ENCODE measurements at regions not wholly inside any gene's neighbourhood (a gene's known extent, or its start where the extent isn't known, plus 50 kb on each side); places are given as distances from the start of the nearest gene placed in this dataset.
"Not testable (repeated sequence)": the region's sequence is repeated elsewhere in the genome, so short reads cannot be mapped to it uniquely, and the experiment has no call there.

GRCh38 chr3:99295836-99296235, 342.6 kb upstream of the COL8A1 start:
- in situ Hi-C loops (cut with HindIII; ENCODE audit: low sequenced_read_pairs) = no loop called here
- TF ChIP-seq CTCF (IDR thresholded peaks at IDR 0.05; ENCODE audit: low read depth, low read length) = no peak
- H3K4me3 ChIP-seq (ENCODE audit: low read depth, low read length) = no peak overlapping the region
- DNase-seq (ENCODE audit: low read depth, low spot score) = no peak

DNA sequence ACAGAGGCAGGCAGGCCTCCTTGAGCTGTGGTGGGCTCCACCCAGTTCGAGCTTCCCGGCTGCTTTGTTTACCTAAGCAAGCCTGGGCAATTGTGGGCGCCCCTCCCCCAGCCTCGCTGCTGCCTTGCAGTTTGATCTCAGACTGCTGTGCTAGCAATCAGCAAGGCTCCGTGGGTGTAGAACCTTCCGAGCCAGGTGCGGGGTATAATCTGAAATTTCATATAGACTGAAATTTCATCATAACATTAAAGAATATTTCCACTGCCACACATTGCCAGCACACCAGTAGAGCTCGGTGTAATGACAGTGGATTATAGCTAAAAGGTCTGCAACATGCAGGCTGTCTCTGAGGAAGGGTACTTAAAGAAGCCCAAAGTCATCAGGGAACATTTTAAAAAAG, 344.3 kb upstream of the COL8A1 start:
- H3K4me3 ChIP-seq (ENCODE audit: low read depth, low read length); DNase-seq (ENCODE audit: low read depth, low spot score); in situ Hi-C loops (cut with HindIII; ENCODE audit: low sequenced_read_pairs): not testable (repeated sequence)

DNA sequence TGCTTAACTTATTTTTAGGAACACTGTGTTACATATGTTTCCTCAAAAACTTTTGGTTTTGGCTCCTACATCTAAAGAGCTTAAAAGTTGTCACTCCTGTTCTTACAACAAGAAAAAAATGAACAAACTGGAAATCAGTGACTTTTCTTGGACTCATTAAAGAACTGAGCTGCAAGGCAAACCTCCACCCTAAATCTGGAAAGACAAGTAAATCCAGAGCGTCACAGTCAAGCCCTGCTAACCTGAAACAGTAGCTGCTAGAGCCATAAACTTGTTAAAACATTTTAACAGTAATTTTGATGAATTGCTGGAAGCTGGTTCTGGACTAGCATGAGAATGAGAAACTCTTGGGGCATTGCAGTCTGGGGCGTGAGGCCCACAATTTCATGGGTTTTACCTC, 350.5 kb upstream of the COL8A1 start:
- in situ Hi-C loops (cut with HindIII; ENCODE audit: low sequenced_read_pairs) = no loop called here
- DNase-seq (ENCODE audit: low read depth, low spot score) = no peak
- H3K4me3 ChIP-seq (ENCODE audit: low read depth, low read length) = no peak overlapping the region
- no peak for TF ChIP-seq CTCF (IDR thresholded peaks at IDR 0.05; ENCODE audit: low read depth, low read length)

DNA sequence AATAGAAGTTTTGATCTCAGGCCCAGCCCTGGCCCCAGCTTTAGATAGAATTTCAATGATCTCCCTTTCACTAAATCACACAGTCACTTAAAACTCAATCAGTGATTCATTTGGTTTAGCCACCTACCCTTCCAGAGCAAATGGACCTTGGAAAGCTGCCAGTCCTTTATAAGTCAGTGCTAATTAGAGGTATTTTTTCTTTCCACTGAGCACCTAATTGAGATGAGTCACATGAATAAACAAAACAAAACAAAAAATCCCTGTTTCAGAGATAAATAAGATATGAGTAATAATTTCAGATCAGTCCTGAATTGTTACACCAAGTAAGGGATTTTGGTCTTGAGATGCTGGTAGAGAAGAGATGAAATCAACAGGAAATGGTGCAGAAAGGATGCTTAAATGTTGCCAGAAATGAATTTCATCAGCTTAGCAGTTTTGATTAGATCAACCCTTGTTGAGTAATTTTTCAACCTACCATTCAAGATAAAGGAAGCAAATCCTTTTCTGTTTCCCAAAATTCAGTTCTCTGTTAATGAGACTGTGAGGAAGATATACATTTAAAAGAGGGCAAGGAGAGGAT, 352.0 kb upstream of the COL8A1 start:
- no peak for DNase-seq (ENCODE audit: low read depth, low spot score)
- in situ Hi-C loops (cut with HindIII; ENCODE audit: low sequenced_read_pairs) = no loop called here
- H3K4me3 ChIP-seq (ENCODE audit: low read depth, low read length) = no peak overlapping the region
- no peak for TF ChIP-seq CTCF (IDR thresholded peaks at IDR 0.05; ENCODE audit: low read depth, low read length)

DNA sequence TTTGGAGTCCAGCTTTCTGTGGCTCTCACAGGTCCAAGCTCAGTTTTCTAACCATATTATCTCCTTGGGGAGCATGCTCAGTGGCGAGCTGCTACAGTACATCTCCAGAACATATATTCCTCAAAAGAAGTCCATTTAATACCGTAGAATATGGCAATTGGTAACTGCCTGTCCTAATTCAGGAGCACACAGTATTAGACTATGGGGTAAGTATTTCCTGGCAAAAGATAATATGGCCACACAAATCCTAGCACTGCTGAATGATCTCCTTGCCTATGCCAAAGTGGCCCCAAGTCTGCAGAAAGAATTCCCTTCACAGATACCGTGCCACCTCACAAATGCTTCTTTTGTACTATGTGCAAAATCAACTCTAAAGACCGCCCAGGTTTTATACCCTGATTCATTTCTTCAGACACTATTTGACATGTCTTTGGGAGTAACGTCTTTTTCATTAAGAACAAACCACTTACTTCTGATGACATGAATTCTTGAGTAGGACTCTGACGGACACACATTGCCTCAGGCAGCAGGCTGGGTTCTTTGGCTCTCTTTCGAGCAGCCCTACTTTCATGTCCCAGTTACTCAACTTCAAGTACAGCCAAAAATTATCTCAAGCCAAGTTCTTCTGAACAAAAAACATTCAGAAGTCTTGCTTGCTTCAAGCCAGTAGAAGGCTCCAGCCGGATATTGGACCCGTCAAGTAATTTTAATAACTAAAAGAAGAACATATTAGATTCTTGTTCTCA, 368.3 kb upstream of the DCBLD2 start:
- no peak for DNase-seq (ENCODE audit: low read depth, low spot score)
- no peak for TF ChIP-seq CTCF (IDR thresholded peaks at IDR 0.05; ENCODE audit: low read depth, low read length)
- H3K4me3 ChIP-seq (ENCODE audit: low read depth, low read length) = no peak overlapping the region
- in situ Hi-C loops (cut with HindIII; ENCODE audit: low sequenced_read_pairs) = no loop called here

DNA sequence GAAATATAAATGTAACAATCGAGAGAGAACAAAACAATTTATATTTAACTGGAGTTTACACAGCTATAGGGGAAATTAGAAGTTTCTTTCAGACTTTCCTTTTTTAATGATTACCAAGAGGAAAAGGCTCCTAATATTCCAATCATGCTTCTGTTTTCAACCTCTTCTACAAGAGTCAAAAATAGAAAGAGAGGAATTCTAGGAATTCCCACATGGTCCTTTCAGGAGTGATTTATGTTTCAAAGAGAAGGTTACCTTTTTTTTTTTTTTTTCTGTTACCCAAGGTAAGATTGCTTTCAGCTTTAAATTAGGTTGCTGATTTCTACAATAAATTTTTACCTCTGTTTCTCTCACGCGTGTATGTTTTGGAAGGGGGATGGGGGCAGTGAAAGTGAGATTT, 355.3 kb upstream of the DCBLD2 start:
- no peak for DNase-seq (ENCODE audit: low read depth, low spot score)
- no peak overlapping the region for H3K4me3 ChIP-seq (ENCODE audit: low read depth, low read length)
- TF ChIP-seq CTCF (IDR thresholded peaks at IDR 0.05; ENCODE audit: low read depth, low read length) = no peak
- in situ Hi-C loops (cut with HindIII; ENCODE audit: low sequenced_read_pairs) = no loop called here

DNA sequence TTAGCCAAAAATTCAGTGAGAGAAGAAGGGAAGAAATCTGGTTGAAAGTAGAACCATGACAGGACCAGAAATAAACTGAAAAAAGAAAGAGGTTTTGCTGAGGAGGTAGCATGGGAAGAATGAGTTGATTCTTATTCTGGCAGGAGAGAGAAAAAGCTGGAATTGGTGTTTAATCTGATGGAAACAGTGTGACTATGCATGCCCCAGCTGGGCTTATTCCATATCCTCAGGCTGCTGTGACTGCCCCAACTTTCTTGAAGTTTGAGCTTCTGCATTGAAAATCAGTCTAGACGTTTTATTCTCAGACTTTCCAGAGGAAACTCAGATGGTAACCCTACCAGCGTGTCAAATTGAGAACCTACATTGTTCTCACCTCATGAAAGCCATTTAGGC, 352.5 kb upstream of the DCBLD2 start:
- DNase-seq (ENCODE audit: low read depth, low spot score) = no peak
- H3K4me3 ChIP-seq (ENCODE audit: low read depth, low read length) = no peak overlapping the region
- no peak for TF ChIP-seq CTCF (IDR thresholded peaks at IDR 0.05; ENCODE audit: low read depth, low read length)
- in situ Hi-C loops (cut with HindIII; ENCODE audit: low sequenced_read_pairs) = no loop called here
